Osteoblast (primary cell): ENCODE measurements at regions not wholly inside any gene's neighbourhood (a gene's known extent, or its start where the extent isn't known, plus 50 kb on each side); places are given as distances from the start of the nearest gene placed in this dataset.

Experiments used
- DNase-seq: peaks from one replicate; pipeline ENCODE4 v3.0.0; 2011; ENCODE audit warnings: low spot score, mixed read lengths; ENCODE audit not compliant: insufficient read length; ENCODE audit errors: missing footprints
- H2AFZ ChIP-seq: 2 replicates; pipeline ENCODE4 v1.6.0; 2011; ENCODE audit warnings: mild to moderate bottlenecking, low read length
- H3K27ac ChIP-seq: 2 replicates; pipeline ENCODE4 v1.5.1; 2011; ENCODE audit warnings: mild to moderate bottlenecking, low read depth, low read length, moderate library complexity
- H3K27me3 ChIP-seq: 2 replicates; pipeline ENCODE4 v1.6.0; 2012; ENCODE audit warnings: mild to moderate bottlenecking, control low read depth, inconsistent platforms, low read length, moderate library complexity; ENCODE audit not compliant: insufficient read depth
- H3K36me3 ChIP-seq: 2 replicates; pipeline ENCODE4 v1.5.1; 2011; ENCODE audit warnings: mild to moderate bottlenecking, low read length, control low read depth, moderate library complexity; ENCODE audit not compliant: insufficient read depth
- H3K4me1 ChIP-seq: 2 replicates; pipeline ENCODE4 v1.5.1; 2011; ENCODE audit warnings: mild to moderate bottlenecking, low read length, control low read depth, moderate library complexity; ENCODE audit not compliant: insufficient read depth
- H3K4me2 ChIP-seq: 2 replicates; pipeline ENCODE4 v1.6.0; 2011; ENCODE audit warnings: mild to moderate bottlenecking, low read length; ENCODE audit not compliant: insufficient read depth
- H3K4me3 ChIP-seq: fragments of 200-600 bp; sonication (generic); 3 replicates; pipeline ENCODE4 v1.5.1; 2012; ENCODE audit warnings: mild to moderate bottlenecking, low read length, inconsistent platforms; ENCODE audit not compliant: insufficient read depth
- H3K79me2 ChIP-seq: 2 replicates; pipeline ENCODE4 v1.6.0; 2012; ENCODE audit warnings: mild to moderate bottlenecking, low read length, control low read depth, inconsistent platforms; ENCODE audit not compliant: insufficient read depth
- H3K9me3 ChIP-seq: 2 replicates; pipeline ENCODE4 v1.5.1; 2011; ENCODE audit warnings: low read depth, low read length, control low read depth
- H4K20me1 ChIP-seq: 2 replicates; pipeline ENCODE4 v1.6.0; 2012; ENCODE audit warnings: mild to moderate bottlenecking, low read length, control low read depth; ENCODE audit not compliant: insufficient read depth
- TF ChIP-seq, protein P1 (sequence below): IDR thresholded peaks from 2 replicates; pipeline ENCODE4 v1.5.1; 2011; ENCODE audit warnings: mild to moderate bottlenecking, low read depth, low read length, moderate library complexity; ENCODE audit errors: extremely low read depth

DNA sequence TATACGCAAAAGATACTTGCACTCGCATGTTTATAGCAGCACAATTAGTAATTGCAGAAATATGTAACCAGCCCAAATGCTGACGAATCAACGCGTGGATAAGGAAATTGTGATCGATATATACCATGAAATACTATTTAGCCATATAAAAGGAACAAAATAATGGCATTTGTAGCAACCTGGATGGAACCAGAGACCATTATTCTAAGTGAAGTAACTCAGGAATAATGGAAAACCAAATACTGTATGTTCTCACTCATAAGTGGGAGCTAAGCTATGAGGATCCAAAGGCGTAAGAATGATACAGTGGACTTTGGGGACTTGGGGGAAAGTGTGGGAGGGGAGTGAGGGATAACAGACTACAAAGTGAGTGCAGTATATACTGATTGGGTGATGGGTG, 1008.0 kb upstream of the CRIM1 start:
- Histone ChIP-seq H3K36me3 (no peaks in the 10 kb centered on the region), H3K4me1 (no peaks in the 10 kb centered on the region), H3K79me2 (no peaks in the 10 kb centered on the region), H3K4me2 (no peak overlapping the region), H2AFZ (no peak overlapping the region), H3K27ac (no peak overlapping the region), H4K20me1 (no peaks in the 10 kb centered on the region), H3K4me3 (no peak overlapping the region), H3K9me3 (peaks cover 3% of the 10 kb centered on the region), H3K27me3 (no peaks in the 10 kb centered on the region)
- DNase-seq = no peak
- TF ChIP-seq, protein P1, sequence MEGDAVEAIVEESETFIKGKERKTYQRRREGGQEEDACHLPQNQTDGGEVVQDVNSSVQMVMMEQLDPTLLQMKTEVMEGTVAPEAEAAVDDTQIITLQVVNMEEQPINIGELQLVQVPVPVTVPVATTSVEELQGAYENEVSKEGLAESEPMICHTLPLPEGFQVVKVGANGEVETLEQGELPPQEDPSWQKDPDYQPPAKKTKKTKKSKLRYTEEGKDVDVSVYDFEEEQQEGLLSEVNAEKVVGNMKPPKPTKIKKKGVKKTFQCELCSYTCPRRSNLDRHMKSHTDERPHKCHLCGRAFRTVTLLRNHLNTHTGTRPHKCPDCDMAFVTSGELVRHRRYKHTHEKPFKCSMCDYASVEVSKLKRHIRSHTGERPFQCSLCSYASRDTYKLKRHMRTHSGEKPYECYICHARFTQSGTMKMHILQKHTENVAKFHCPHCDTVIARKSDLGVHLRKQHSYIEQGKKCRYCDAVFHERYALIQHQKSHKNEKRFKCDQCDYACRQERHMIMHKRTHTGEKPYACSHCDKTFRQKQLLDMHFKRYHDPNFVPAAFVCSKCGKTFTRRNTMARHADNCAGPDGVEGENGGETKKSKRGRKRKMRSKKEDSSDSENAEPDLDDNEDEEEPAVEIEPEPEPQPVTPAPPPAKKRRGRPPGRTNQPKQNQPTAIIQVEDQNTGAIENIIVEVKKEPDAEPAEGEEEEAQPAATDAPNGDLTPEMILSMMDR = no peak

DNA sequence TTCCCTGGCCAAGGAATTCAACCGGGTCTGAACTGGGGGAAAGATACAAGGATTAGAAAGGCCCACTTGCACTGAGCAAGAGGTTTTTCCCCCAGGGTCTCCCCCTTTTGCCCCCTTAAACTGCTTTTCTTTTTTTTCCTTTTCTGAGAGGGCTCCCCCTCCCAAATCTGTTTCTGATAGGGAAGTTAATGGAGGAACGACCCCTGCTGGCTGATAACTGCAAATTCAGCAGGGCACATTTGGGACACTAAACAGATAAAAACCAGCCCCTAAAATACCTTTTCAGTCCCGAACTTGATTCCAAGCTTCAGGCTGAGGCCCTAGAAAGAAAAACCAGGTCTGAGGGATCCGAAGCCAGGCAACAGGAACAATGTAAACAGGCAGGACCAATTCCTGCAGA, 1012.4 kb upstream of the CRIM1 start:
- no peaks in the 10 kb centered on the region for H3K79me2 ChIP-seq

DNA sequence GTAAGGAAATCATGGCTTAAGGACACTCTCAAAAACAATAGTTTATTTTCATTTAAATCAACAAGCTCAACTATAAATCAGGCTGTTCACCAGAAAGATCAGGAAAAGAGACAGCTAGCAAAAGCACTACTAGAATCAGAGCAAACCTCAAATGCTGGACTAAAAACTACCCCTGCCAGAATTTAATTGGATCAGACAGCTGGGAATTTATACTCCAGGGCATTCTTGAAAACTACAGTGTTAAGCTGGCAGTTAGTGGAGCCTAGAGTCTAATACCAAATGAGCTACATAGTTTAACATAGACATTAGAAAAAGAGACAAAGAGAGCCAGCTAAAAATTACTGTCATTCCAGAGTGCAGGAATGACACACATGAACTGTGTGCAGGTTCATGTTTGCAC, 1016.4 kb upstream of the CRIM1 start:
- H3K27me3 ChIP-seq = no peaks in the 10 kb centered on the region
- H3K4me2 ChIP-seq = no peak overlapping the region
- no peaks in the 10 kb centered on the region for H3K36me3 ChIP-seq
- no peaks in the 10 kb centered on the region for H4K20me1 ChIP-seq
- no peaks in the 10 kb centered on the region for H3K9me3 ChIP-seq
- TF ChIP-seq, protein P1 = no peak
- H2AFZ ChIP-seq = no peak overlapping the region
- no peaks in the 10 kb centered on the region for H3K79me2 ChIP-seq
- no peak for DNase-seq
- H3K4me3 ChIP-seq = no peak overlapping the region
- H3K4me1 ChIP-seq = no peaks in the 10 kb centered on the region
- H3K27ac ChIP-seq = no peak overlapping the region

More for the DNA sequence above, 1012.4 kb upstream of the CRIM1 start:
- no peak overlapping the region for H3K27ac ChIP-seq
- H4K20me1 ChIP-seq = no peaks in the 10 kb centered on the region
- no peaks in the 10 kb centered on the region for H3K36me3 ChIP-seq
- no peak for DNase-seq
- H3K27me3 ChIP-seq = no peaks in the 10 kb centered on the region
- no peak overlapping the region for H3K4me2 ChIP-seq
- no peak overlapping the region for H3K4me3 ChIP-seq
- H2AFZ ChIP-seq = no peak overlapping the region
- no peaks in the 10 kb centered on the region for H3K9me3 ChIP-seq
- TF ChIP-seq, protein P1 = no peak
- H3K4me1 ChIP-seq = no peaks in the 10 kb centered on the region

DNA sequence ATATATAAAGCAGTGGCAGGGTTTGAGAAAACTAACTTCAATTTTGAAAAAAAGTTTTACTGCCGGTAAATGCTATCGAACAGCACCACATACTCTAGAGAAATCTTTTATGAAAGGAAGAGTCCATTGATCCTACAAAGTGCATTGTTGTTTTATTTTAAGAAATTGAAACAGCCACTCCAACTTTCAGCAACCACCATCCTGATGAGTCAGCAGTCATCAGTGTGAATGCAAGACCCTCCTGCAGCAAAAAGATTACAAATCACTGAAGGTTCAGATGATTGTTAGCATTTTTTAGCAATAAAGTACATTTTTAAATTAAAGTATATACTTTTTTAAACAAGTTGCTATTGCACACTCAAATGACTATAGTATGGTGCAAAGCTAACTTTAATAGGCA, 1017.7 kb upstream of the CRIM1 start:
- no peak overlapping the region for H3K4me3 ChIP-seq
- TF ChIP-seq, protein P1 = no peak
- no peaks in the 10 kb centered on the region for H3K27me3 ChIP-seq
- no peaks in the 10 kb centered on the region for H3K36me3 ChIP-seq
- DNase-seq = no peak
- H3K4me2 ChIP-seq = no peak overlapping the region
- H2AFZ ChIP-seq = no peak overlapping the region
- H3K27ac ChIP-seq = no peak overlapping the region
- no peaks in the 10 kb centered on the region for H3K4me1 ChIP-seq
- no peaks in the 10 kb centered on the region for H3K9me3 ChIP-seq
- H4K20me1 ChIP-seq = no peaks in the 10 kb centered on the region
- no peaks in the 10 kb centered on the region for H3K79me2 ChIP-seq
